ENCODE measurements at regions not wholly inside any gene's neighbourhood (a gene's known extent, or its start where the extent isn't known, plus 50 kb on each side); places are given as distances from the start of the nearest gene placed in this dataset.

DNA sequence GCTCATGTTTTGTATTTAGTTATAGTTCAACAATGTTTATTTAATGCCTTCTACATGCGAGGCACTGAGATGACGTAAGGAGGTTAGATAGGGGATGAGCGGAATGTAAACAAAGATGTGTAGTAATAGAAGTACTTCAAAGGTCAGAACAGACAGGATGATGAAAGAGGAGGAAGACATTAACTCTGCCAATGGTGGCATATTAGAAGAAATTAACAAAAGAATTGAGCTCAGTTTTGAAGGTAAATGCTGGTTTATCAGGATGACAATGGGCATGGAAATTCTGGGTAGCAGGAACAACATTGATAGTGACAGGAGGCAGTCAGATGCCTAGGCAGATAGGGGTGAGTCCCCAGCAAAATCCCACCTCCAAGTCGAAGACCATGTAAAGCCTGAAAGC is 62.3 kb upstream of the PGRMC2 start:
- TF ChIP-seq, protein P1, sequence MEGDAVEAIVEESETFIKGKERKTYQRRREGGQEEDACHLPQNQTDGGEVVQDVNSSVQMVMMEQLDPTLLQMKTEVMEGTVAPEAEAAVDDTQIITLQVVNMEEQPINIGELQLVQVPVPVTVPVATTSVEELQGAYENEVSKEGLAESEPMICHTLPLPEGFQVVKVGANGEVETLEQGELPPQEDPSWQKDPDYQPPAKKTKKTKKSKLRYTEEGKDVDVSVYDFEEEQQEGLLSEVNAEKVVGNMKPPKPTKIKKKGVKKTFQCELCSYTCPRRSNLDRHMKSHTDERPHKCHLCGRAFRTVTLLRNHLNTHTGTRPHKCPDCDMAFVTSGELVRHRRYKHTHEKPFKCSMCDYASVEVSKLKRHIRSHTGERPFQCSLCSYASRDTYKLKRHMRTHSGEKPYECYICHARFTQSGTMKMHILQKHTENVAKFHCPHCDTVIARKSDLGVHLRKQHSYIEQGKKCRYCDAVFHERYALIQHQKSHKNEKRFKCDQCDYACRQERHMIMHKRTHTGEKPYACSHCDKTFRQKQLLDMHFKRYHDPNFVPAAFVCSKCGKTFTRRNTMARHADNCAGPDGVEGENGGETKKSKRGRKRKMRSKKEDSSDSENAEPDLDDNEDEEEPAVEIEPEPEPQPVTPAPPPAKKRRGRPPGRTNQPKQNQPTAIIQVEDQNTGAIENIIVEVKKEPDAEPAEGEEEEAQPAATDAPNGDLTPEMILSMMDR (IDR thresholded peaks at IDR 0.05) = no peak
- TF ChIP-seq POLR2AphosphoS5 (IDR thresholded peaks at IDR 0.05) = no peak

Measured in breast epithelium (tissue), 3 donors.